ENCODE measurements at regions not wholly inside any gene's neighbourhood (a gene's known extent, or its start where the extent isn't known, plus 50 kb on each side); places are given as distances from the start of the nearest gene placed in this dataset.

- TF ChIP-seq POLR2AphosphoS5 (IDR thresholded peaks at IDR 0.05; ENCODE audit: low read depth, low read length) (no peak), TAF1 (IDR thresholded peaks at IDR 0.05; ENCODE audit: borderline replicate concordance, low read depth, low read length) (no peak), EP300 (IDR thresholded peaks at IDR 0.05; ENCODE audit: borderline replicate concordance in 1 of 2, low read depth in 1 of 2, low read length in 1 of 2) (no peak), FOXJ3 (CRISPR knock-in tag; IDR thresholded peaks at IDR 0.05) (no peak), MXI1 (IDR thresholded peaks at IDR 0.05; ENCODE audit: low read depth, low read length) (no peak), EZH2phosphoT487 (IDR thresholded peaks at IDR 0.05; ENCODE audit: borderline replicate concordance, low read depth) (no peak), CTCF (IDR thresholded peaks at IDR 0.05) (no peak), CHD2 (IDR thresholded peaks at IDR 0.05; ENCODE audit: low read length, partially characterized antibody) (no peak), JUND (IDR thresholded peaks at IDR 0.05) (no peak)
These were observed 534.3 kb upstream of the ST8SIA4 start for GRCh38 chr5:101437351-101437750.

Data from SK-N-SH (cell line).